Sigmoid colon (tissue), 6 donors: ENCODE measurements at regions not wholly inside any gene's neighbourhood (a gene's known extent, or its start where the extent isn't known, plus 50 kb on each side); places are given as distances from the start of the nearest gene placed in this dataset.

Source experiments
- DNase-seq: peaks from one replicate; pipeline ENCODE4 v3.0.0-alpha.2; 2019
- H3K27ac ChIP-seq, 4 donors: fragments of 200-600 bp; sonication (generic); one replicate each; pipeline ENCODE4 v1.5.1; 2016 to 2019; ENCODE audit warnings: mild to moderate bottlenecking in 1 of 4
- H3K27me3 ChIP-seq, 3 donors: fragments of 200-600 bp; sonication (generic); one replicate each; pipeline ENCODE4 v1.5.1; 2019; ENCODE audit warnings: mild to moderate bottlenecking in 1 of 3
- H3K36me3 ChIP-seq, 4 donors: fragments of 200-600 bp; sonication (generic); one replicate each; pipeline ENCODE4 v1.5.1; 2016 to 2019
- H3K4me1 ChIP-seq, 4 donors: fragments of 200-600 bp; sonication (generic); one replicate each; pipeline ENCODE4 v1.5.1; 2017 to 2019
- H3K4me3 ChIP-seq, 4 donors: fragments of 200-600 bp; sonication (generic); one replicate each; pipeline ENCODE4 v1.5.1; 2017 to 2019; ENCODE audit warnings: mild to moderate bottlenecking in 2 of 4, moderate library complexity in 1 of 4
- H3K9me3 ChIP-seq, 4 donors: fragments of 200-600 bp in 3 of 4; sonication (generic) in 3 of 4; one replicate each; pipeline versions ENCODE4 v1.5.1 to v1.6.1; 2013 to 2019
- EP300 ChIP-seq, 4 donors: sonication (generic); formaldehyde crosslinking; IDR thresholded peaks; one replicate each; pipeline ENCODE4 v1.6.1; 2017; ENCODE audit warnings: antibody characterized with exemption in 4 of 4
- POLR2A ChIP-seq, 2 donors: fragments of 450-650 bp; IDR thresholded peaks; one replicate each; pipeline ENCODE4 v1.6.1; 2016; ENCODE audit warnings: antibody characterized with exemption in 2 of 2, mild to moderate bottlenecking in 2 of 2, moderate library complexity in 2 of 2
- POLR2AphosphoS5 ChIP-seq, 4 donors: sonication (generic); formaldehyde crosslinking; IDR thresholded peaks; one replicate each; pipeline ENCODE4 v1.6.1; 2017; ENCODE audit warnings: antibody characterized with exemption in 4 of 4
- WGBS, 2 donors: extraction: QIAGEN DNeasy Blood & Tissue Kit; methylation state at CpG; one replicate each; pipeline ENCODE4 v1.1.7; 2013; 5-methylcytosine and 5-hydroxymethylcytosine counted together
- intact Hi-C: fragments of 100-400 bp; cut with DNase I; formaldehyde crosslinking; loops from one replicate; pipeline ENCODE4 v1.15.1; 2023
- TF ChIP-seq, protein P1 (sequence below), 4 experiments: fragments of 450-650 bp in 3 of 4; fragments of 200-600 bp in 1 of 4; IDR thresholded peaks; one replicate each; pipeline ENCODE4 v1.5.1; 2016 to 2019; ENCODE audit warnings: antibody characterized with exemption in 4 of 4, mild to moderate bottlenecking in 3 of 4, moderate library complexity in 2 of 4
- donor health status: healthy with polysubstance abuse.
- donor health status: healthy.

DNA sequence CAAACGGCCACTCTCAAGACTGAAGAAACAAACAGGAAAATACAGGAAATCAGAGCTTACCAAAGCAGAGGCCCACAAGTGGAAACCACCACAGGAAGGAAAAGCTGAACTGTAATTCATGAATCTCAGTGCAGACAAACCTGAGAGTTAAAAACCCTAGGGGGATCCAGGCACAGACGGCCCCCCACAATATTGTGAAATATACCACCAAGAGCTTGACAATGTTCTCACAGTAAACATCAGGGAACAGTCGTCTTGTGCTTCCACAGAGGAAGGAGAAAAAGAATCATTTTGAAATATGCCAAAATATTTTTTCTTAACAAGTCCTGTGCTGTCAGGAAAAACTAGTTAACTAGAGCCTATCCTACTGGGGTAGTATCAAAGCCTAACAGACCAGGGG is 68.2 kb upstream of the NRG3 start:
- Histone ChIP-seq H3K4me3 (no peak overlapping the region), H3K9me3 (peaks cover 0 to 14% (median 5%) of the 10 kb centered on the region in 4 donors), H3K27ac (no peak overlapping the region), H3K4me1 (no peaks in the 10 kb centered on the region), H3K27me3 (no peaks in the 10 kb centered on the region), H3K36me3 (no peaks in the 10 kb centered on the region)
- WGBS, 2 donors: 42 to 51% methylated on average over 3 of the region's 3 CpGs
- no peak for DNase-seq
- TF ChIP-seq POLR2A (IDR thresholded peaks at IDR 0.05) (no peak), POLR2AphosphoS5 (IDR thresholded peaks at IDR 0.05) (no peak), EP300 (IDR thresholded peaks at IDR 0.05) (no peak)
- TF ChIP-seq, protein P1, sequence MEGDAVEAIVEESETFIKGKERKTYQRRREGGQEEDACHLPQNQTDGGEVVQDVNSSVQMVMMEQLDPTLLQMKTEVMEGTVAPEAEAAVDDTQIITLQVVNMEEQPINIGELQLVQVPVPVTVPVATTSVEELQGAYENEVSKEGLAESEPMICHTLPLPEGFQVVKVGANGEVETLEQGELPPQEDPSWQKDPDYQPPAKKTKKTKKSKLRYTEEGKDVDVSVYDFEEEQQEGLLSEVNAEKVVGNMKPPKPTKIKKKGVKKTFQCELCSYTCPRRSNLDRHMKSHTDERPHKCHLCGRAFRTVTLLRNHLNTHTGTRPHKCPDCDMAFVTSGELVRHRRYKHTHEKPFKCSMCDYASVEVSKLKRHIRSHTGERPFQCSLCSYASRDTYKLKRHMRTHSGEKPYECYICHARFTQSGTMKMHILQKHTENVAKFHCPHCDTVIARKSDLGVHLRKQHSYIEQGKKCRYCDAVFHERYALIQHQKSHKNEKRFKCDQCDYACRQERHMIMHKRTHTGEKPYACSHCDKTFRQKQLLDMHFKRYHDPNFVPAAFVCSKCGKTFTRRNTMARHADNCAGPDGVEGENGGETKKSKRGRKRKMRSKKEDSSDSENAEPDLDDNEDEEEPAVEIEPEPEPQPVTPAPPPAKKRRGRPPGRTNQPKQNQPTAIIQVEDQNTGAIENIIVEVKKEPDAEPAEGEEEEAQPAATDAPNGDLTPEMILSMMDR (IDR thresholded peaks at IDR 0.05): no peak
- intact Hi-C loops: no loop called here

DNA sequence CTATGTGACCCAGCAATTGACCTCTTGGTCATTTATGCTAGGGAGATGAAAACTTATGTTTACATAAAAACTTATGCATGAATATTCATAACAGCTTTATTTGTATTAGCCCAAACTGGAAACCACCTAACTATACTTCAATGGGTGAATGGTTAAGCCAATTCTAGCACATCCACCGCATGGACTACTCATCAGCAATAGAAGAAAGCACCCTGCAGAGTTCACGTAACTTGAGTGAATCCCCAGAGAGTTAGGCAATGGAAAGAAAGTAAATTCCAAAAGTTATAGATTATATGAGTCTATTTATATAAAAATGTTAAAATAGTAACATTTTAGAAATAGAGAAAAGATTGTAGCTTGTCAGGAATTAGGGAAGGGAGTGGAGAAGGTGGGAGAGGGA is 60.2 kb upstream of the NRG3 start:
- H3K9me3 ChIP-seq: peaks cover 0 to 8% (median 4%) of the 10 kb centered on the region in 4 donors
- H3K27me3 ChIP-seq: no peaks in the 10 kb centered on the region
- intact Hi-C loops: no loop called here
- no peak for TF ChIP-seq POLR2AphosphoS5 (IDR thresholded peaks at IDR 0.05)
- TF ChIP-seq, protein P1 (IDR thresholded peaks at IDR 0.05): no peak
- DNase-seq: no peak
- H3K36me3 ChIP-seq: no peaks in the 10 kb centered on the region
- 87 to 90% methylated on average over 2 of the region's 2 CpGs for WGBS, 2 donors
- no peaks in the 10 kb centered on the region for H3K4me1 ChIP-seq
- no peak overlapping the region for H3K4me3 ChIP-seq
- H3K27ac ChIP-seq: no peak overlapping the region

DNA sequence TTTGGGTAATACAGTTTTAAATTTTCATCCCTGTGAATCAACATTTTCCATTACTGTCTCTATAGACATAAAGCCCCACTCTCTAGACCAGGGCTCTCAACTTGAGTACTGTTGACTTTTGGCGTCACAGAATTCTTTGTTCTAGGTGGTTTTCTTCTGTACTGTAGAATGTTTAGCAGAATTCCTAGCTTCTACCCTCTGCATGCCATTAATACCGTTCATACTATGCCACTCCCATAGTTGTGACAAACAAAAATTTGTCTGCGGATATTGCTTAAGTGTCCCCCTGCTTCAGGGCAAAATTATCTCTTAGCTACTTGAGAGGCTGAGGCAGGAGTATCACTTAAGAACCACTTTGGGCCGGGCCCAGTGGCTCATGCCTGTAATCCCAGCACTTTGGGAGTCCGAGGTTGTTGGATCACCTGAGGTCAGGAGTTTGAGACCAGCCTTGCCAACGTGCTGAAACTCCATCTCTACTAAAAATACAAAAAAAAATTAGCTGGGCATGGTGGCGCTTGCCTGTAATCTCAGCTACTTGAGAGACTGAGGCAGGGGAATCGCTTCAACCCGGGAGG is 57.3 kb upstream of the NRG3 start:
- H3K27ac ChIP-seq: no peak overlapping the region
- no peak overlapping the region for H3K4me3 ChIP-seq
- DNase-seq: no peak
- no peaks in the 10 kb centered on the region for H3K9me3 ChIP-seq
- no peaks in the 10 kb centered on the region for H3K4me1 ChIP-seq
- no peaks in the 10 kb centered on the region for H3K36me3 ChIP-seq
- H3K27me3 ChIP-seq: no peaks in the 10 kb centered on the region
- 70 to 86% methylated on average over 9 of the region's 9 CpGs for WGBS, 2 donors
- TF ChIP-seq, protein P1 (IDR thresholded peaks at IDR 0.05): no peak
- TF ChIP-seq POLR2AphosphoS5 (IDR thresholded peaks at IDR 0.05) (no peak), EP300 (IDR thresholded peaks at IDR 0.05) (no peak), POLR2A (IDR thresholded peaks at IDR 0.05) (no peak)
- intact Hi-C loops: no loop called here

DNA sequence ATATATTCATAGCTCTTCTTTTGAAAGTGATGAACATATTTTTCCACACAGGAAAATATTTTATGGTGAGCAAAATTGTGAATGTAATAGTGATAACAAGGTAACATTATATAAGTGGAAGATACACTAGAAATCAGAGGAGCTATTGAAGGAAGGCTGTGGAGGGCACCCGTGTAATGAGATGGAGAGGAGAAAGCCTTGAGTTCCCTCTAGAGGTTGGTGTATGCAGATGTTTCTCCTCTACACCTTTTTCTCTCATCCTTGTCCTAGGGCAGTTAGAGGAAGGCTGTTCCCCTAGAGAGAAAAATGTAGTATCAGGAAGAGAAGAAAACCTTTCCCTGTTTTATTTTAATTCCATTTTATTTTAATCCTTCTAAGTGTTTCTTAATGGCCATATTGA is 54.6 kb upstream of the NRG3 start:
- H3K27me3 ChIP-seq: no peaks in the 10 kb centered on the region
- no peaks in the 10 kb centered on the region for H3K36me3 ChIP-seq
- TF ChIP-seq POLR2AphosphoS5 (IDR thresholded peaks at IDR 0.05) (no peak), EP300 (IDR thresholded peaks at IDR 0.05) (no peak), POLR2A (IDR thresholded peaks at IDR 0.05) (no peak)
- TF ChIP-seq, protein P1 (IDR thresholded peaks at IDR 0.05): no peak
- no peak for DNase-seq
- intact Hi-C loops: no loop called here
- H3K4me1 ChIP-seq: no peaks in the 10 kb centered on the region
- H3K9me3 ChIP-seq: no peaks in the 10 kb centered on the region
- WGBS, 2 donors: 7 to 10% methylated on average over 1 of the region's 1 CpG
- H3K4me3 ChIP-seq: no peak overlapping the region
- no peak overlapping the region for H3K27ac ChIP-seq
